SK-N-SH treated with all-trans-retinoic acid at 6 μM for 48 hours (cell line): ENCODE measurements at regions not wholly inside any gene's neighbourhood (a gene's known extent, or its start where the extent isn't known, plus 50 kb on each side); places are given as distances from the start of the nearest gene placed in this dataset.

ENCODE experiments used
- ZC3H10 ChIP-seq: fragments of 250-450 bp; sonication (Bioruptor Pico); IDR thresholded peaks from 2 replicates; pipeline ENCODE4 v1.5.1; 2021; ENCODE audit warnings: mild to moderate bottlenecking, moderate library complexity
- ZFP3 ChIP-seq: fragments of 250-450 bp; sonication (Bioruptor Pico); IDR thresholded peaks from 2 replicates; pipeline ENCODE4 v1.5.0; 2020; ENCODE audit warnings: mild to moderate bottlenecking, moderate library complexity

DNA sequence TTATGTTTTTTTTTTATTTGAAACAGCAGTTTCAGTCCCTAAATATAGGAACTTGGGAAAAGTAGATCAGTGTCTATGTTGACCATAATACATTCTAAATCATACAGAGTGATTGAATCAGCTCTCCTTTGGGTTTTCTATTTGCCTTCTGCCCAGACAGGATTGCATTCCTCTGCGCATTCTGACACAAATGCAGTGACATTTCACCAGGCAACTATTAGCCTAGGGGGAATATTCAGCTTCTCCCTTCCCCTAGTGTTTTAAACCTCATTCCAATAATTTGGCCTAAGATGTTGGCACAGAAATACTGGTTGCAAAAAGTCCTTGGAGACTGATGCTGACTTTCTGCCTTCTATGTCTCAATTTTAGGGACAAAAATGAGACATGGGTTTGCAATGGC lies 172.8 kb downstream of the PTGER3 start:
- TF ChIP-seq ZC3H10 (CRISPR knock-in tag), result no peak
- no peak for TF ChIP-seq ZFP3
